ENCODE measurements at regions not wholly inside any gene's neighbourhood (a gene's known extent, or its start where the extent isn't known, plus 50 kb on each side); places are given as distances from the start of the nearest gene placed in this dataset.
"Not testable (repeated sequence)": the region's sequence is repeated elsewhere in the genome, so short reads cannot be mapped to it uniquely, and the experiment has no call there.

- DNase-seq: peak in 1 of 51 donors; percentile 35
Observed at GRCh38 chr18:8987241-8987640, 115.3 kb upstream of the NDUFV2 start.

- DNase-seq: peak in 42 of 51 donors; percentile 1 to 67 (median 25)
Observed at GRCh38 chr18:8988260-8988871, 114.1 kb upstream of the NDUFV2 start.

DNA sequence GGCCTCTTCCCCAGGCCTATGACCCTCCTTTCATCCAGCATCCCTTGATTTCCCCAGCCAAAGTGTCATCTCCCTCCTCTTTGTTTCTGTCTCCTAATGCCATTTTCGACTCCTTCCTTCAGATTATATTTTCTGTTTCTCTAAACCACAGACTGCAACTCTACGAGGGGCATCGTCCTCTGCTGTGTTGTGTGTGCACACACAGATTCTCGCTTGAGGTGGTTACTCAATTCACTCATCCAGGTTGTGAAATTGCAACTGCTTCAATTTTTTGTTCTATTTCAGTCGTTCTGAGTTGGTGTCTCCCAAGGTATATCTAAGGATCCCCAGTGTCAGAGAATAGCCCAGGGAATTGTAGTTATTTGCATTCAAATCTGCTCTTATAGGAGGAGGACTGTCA, 113.5 kb upstream of the NDUFV2 start:
- no peak for DNase-seq

GRCh38 chr18:8989855-8990254, 112.6 kb upstream of the NDUFV2 start:
- DNase-seq: no peak

DNA sequence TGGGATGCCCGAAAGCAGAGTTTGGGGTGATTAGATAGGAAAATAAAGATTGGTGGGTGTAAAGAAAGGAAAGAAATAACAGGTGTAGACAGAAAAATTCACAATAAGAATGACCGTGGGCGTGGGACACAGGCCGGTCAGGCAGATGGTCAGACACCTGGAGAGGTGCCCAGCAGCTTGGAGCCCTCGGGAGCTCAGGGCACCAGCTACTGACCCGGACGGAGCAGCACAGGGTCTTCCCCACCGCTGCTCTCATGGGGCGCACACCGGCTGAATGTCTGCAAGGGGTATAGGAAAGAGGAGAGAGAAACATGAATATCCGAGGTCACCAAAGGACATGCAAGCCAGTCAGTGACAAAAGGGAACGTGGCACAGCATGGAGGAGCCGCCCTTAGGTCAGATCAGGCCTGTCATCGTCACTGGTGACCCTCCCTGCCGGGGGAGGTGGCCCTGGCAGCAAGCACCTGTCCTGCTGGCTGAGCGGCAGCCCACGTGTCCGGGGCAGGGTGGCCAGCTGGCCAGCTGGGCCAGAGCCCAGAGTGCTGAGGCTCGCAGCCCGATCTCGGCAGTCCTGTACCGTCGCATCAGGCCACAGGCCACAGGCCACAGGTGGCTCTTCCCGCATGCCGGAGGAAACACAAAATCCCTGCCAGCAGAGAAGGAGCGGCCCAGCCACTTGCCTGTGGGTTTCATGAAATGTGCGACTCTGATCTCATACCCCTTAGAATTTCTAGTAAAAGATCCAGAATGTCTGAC, 112.0 kb upstream of the NDUFV2 start:
- peak in 24 of 51 donors; percentile 3 to 40 (median 14) for DNase-seq

DNA sequence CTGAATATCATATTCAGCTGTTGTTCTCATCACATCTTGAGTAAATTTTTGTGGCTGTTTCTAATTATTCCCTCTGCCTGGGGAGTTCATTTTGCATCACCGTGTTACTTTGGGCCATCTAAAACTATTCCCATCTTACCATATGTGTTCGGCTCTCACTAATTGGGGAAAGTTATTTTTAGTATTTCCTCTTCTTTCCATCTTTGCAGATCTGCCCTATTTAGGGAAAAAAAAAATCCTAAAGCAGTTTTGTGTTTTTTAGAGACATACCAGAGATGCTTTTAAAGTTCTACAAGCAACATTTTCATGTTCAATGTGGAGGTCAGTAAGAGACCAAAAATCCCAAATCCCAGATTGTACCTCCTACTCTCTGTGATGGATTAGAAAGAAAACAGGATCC, 111.3 kb upstream of the NDUFV2 start:
- no peak for DNase-seq

DNA sequence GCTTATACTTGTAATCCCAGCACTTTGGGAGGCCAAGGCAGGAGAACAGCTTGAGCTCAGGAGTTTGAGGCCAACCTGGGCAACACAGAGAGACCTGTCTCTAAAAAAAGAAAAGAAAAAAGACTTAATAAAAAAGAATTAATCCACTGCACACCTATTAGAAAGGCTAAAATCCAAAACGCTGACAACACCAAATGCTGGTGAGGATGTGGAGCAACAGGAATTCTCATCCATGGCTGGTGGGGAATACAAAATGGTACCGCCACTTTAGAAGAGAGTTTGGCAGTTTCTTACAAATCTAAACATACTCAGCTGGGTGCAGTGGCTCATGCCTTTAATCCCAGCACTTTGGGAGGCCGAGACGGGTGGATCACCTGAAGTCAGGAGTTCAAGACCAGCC, 110.0 kb upstream of the NDUFV2 start:
- DNase-seq: not testable (repeated sequence)

GRCh38 chr18:8994603-8995002, 107.9 kb upstream of the NDUFV2 start:
- DNase-seq: no peak

DNA sequence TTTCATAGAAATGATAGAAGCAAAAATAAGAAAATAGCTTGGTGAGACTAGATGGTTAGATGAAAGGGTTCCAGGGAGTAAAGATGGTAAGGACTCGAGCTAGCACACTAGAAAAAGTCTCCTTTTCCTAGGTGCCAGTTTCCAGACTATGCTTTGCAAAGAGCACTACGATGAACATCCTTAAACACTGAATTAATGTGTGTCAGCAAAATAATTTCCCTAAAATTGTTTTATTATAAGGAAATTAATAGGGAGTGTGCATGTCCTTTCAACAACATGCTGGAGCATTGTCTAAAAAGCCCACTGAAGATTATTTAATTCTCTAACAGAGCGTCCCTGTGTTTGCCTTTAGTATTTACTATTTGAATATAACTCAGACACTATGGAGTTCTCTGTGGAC, 107.4 kb upstream of the NDUFV2 start:
- no peak for DNase-seq

DNA sequence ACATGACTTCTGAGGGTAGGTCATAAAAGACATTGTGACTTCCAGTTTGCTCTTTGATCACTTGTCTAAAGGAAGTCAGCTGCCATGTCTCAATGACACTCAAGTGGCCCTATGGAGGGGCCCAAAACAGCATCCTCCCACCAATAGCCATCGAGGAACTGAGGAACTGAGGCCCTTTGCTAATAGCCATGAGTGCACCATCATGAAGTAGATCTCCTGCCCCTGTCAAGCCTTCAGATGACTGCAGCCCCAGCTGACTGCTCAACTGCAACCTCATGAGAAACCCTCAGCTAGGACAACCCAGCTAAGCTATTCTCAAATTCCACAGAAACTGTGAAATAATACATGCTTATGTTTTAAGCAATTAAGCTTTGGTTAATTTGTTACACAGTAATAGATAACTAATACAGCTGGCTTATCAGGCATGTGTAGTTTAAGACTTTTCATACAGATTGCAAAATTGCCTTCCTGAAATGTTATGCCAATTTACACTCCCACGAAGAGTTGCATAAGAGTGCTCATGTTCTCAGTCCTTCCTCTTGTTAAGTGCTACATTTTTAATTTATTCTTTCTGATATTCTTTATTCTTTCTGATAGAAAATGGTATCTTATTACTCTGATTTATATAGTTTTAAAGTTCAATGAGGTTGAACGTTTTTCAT, 105.6 kb upstream of the NDUFV2 start:
- DNase-seq: no peak

GRCh38 chr18:8997634-8998033, 104.9 kb upstream of the NDUFV2 start:
- DNase-seq: no peak

GRCh38 chr18:8998481-8999217, 103.8 kb upstream of the NDUFV2 start:
- DNase-seq: no peak

DNA sequence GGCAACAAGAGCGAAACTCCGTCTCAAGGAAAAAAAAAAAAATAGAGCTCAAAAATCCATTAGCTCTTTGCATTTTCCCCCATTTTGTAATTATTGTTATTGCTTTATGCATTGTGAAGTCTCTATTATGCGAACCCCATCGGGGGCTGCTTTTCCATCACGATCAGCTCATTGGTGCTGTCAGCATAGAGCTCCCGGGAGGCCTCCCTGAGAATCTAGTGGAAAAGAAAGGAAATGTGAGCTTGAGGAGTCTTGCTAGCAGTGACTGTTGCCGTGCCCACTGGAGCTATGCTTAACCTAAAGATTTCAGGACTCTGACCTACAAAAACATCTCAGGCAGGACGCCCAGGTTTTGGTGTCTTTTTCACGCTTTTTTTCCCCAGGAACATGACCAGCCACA, 102.6 kb upstream of the NDUFV2 start:
- DNase-seq: no peak

DNA sequence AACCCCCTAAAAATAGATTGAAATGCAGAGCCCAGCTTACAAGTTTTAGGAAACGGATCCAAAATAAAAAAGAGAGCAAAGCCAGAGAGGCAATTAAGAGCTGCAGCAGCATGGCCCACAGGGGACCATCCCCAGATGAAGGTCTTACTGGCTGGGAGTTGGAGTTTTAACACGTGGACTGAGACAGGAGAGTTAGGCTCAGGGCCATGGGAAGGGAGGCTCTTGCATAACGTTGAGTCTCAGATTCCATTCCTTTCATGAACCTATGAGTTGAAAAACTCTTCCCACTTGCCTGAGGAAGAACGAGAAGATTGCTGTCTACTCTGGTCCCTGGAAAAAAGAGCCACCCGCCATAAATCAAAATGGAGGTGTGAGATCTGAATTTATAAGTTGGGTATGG, 101.8 kb upstream of the NDUFV2 start:
- DNase-seq: no peak

GRCh38 chr18:9001209-9001608, 101.3 kb upstream of the NDUFV2 start:
- DNase-seq: no peak

GRCh38 chr18:9003406-9004100, 98.9 kb upstream of the NDUFV2 start:
- no peak for DNase-seq

GRCh38 chr18:9004308-9004707, 98.2 kb upstream of the NDUFV2 start:
- DNase-seq: not testable (repeated sequence)

DNA sequence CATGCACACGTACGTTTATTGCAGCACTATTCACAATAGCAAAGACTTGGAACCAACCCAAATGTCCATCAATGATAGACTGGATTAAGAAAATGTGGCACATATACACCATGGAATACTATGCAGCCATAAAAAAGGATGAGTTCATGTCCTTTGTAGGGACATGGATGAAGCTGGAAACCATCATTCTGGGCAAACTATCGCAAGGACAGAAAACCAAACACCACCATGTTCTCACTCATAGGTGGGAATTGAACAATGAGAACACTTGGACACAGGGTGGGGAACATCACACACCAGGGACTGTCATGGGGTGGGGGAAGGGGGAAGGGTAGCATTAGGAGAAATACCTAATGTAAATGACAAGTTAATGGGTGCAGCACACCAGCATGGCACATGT, 94.8 kb upstream of the NDUFV2 start:
- DNase-seq: not testable (repeated sequence)

DNA sequence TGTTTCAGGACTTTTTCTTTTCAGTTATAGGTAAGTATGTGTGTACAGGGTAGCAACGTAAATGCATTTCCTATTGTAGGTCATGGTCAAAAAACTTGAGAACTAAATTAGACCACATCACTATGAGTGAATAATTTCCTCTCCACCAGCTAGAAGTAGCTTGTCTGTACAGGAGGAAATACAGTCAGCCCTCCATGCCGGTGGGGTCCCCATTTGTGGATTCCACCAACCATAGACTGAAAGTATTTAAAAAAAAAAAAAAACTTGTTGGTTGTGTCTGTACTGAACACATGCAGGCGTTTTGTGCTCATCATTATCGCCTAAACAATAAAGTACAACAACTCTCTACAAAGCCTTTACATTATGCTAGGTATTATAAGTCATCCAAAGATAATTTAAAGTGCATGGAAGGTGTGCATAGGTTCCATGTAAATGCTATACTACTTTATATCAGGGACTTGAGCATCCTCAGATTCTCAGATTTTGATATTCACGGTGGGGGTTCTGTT, 94.2 kb upstream of the NDUFV2 start:
- DNase-seq: no peak

DNA sequence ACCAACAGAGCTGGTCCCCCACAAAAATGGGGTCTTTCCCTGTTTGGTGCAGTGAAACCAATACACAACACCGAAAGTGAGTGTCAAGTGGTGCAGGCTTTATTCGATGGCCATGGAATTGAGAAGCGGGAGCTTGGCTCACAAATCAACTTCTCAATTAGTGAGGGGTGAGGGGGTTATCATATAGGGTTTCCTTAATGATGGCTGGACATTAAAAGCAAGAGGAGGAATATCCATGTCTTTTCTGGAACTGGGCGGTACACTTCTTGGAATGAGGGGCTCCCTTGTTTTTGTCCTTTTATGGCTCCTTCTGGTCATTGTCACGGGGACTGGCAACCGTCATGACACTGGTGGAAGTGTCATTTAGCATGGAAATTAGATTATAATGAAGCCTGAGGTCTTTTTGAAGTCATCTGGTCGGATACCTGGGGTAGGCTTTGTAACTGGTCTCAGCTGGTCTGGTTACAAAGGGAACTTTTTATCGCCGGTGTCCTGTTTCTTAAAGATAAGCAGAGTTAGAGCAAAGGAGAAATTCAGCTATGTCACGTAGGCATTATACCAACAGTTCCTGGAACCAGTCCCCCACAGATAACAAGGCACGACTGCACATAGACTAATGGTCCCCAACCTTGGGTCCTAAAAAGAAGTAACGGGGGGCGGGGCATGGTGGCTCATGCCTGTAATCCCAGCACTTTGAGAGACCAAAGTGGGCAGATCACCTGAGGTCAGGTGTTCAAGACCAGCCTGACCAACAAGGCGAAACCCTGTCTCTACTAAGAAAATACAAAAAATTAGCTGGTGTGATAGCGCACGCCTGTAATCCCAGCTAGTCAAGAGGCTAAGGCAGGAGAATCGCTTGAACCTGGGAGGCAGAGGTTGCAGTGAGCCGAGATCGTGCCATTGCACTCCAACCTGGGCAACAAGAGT, 93.5 kb upstream of the NDUFV2 start:
- no peak for DNase-seq
